HCEC 1CT (cell line): ENCODE measurements at regions not wholly inside any gene's neighbourhood (a gene's known extent, or its start where the extent isn't known, plus 50 kb on each side); places are given as distances from the start of the nearest gene placed in this dataset.
"Not testable (repeated sequence)": the region's sequence is repeated elsewhere in the genome, so short reads cannot be mapped to it uniquely, and the experiment has no call there.

Experiments
- DNase-seq: peaks from one replicate; pipeline ENCODE4 v3.0.0-alpha.2; 2017

- DNase-seq, result no peak
Observed at GRCh38 chr12:59131462-59131861, 211.2 kb upstream of the LRIG3 start.

GRCh38 chr12:59122784-59123183, 202.5 kb upstream of the LRIG3 start:
- DNase-seq, result no peak

- DNase-seq, result no peak
Observed at GRCh38 chr12:59121451-59121850, 201.1 kb upstream of the LRIG3 start.

- peak; percentile 46 for DNase-seq
Observed at GRCh38 chr12:59119676-59120075, 199.4 kb upstream of the LRIG3 start.

- DNase-seq, result no peak
Observed at GRCh38 chr12:59118356-59118755, 198.1 kb upstream of the LRIG3 start.

GRCh38 chr12:59115995-59116394, 195.7 kb upstream of the LRIG3 start:
- DNase-seq, result no peak

GRCh38 chr12:59115526-59115925, 195.2 kb upstream of the LRIG3 start:
- DNase-seq, result no peak

GRCh38 chr12:59113831-59114615, 193.7 kb upstream of the LRIG3 start:
- DNase-seq, result peak; percentile 48

- DNase-seq, result no peak
Observed at GRCh38 chr12:59111851-59112250, 191.5 kb upstream of the LRIG3 start.

GRCh38 chr12:59108516-59108915, 188.2 kb upstream of the LRIG3 start:
- not testable (repeated sequence) for DNase-seq

GRCh38 chr12:59100585-59100984, 180.3 kb upstream of the LRIG3 start:
- DNase-seq, result no peak

- no peak for DNase-seq
Observed at GRCh38 chr12:59097876-59098275, 177.6 kb upstream of the LRIG3 start.

- no peak for DNase-seq
Observed at GRCh38 chr12:59096246-59096645, 175.9 kb upstream of the LRIG3 start.

GRCh38 chr12:59093073-59093772, 172.9 kb upstream of the LRIG3 start:
- DNase-seq, result no peak

GRCh38 chr12:59088673-59089072, 168.4 kb upstream of the LRIG3 start:
- DNase-seq, result peak; percentile 62

- no peak for DNase-seq
Observed at GRCh38 chr12:59087691-59088090, 167.4 kb upstream of the LRIG3 start.

GRCh38 chr12:59087077-59087673, 166.9 kb upstream of the LRIG3 start:
- peak; percentile 9 for DNase-seq

GRCh38 chr12:59086126-59086525, 165.8 kb upstream of the LRIG3 start:
- no peak for DNase-seq

GRCh38 chr12:59085690-59086089, 165.4 kb upstream of the LRIG3 start:
- DNase-seq, result no peak

- no peak for DNase-seq
Observed at GRCh38 chr12:59084511-59085375, 164.4 kb upstream of the LRIG3 start.

GRCh38 chr12:59082952-59083351, 162.6 kb upstream of the LRIG3 start:
- DNase-seq, result no peak

GRCh38 chr12:59080101-59080500, 159.8 kb upstream of the LRIG3 start:
- DNase-seq, result no peak

- DNase-seq, result no peak
Observed at GRCh38 chr12:59079472-59079871, 159.2 kb upstream of the LRIG3 start.
